H1 (cell line): ENCODE measurements at regions not wholly inside any gene's neighbourhood (a gene's known extent, or its start where the extent isn't known, plus 50 kb on each side); places are given as distances from the start of the nearest gene placed in this dataset.

Experiments
- CTCF ChIA-PET: fragments of 300-600 bp; sonication (Branson Sonifier 250); formaldehyde crosslinking; loops from one replicate; lab custom pipeline; 2021; ENCODE audit not compliant: partially characterized antibody; lab: Charles Lee
- POLR2A ChIA-PET: fragments of 300-600 bp; sonication (Branson Sonifier 250); formaldehyde crosslinking; loops from one replicate; lab custom pipeline; 2021; ENCODE audit warnings: inconsistent platforms; ENCODE audit not compliant: partially characterized antibody; lab: Charles Lee
- DNase-seq, 2 experiments: peaks; one replicate each; pipeline versions ENCODE4 v3.0.0 to v3.0.0-alpha.2; 2010 to 2022; ENCODE audit warnings: low spot score in 2 of 2, low read depth in 1 of 2, mixed read lengths in 1 of 2
- FAIRE-seq: peaks from 2 replicates; lab custom pipeline; 2011; peaks lifted over from hg19 to GRCh38; lab: Jason Lieb, UNC
- H2AFZ ChIP-seq: 2 replicates; pipeline ENCODE4 v1.8.1; 2012; ENCODE audit warnings: low read length, inconsistent platforms
- H2AK5ac ChIP-seq: 2 replicates; pipeline ENCODE4 v1.6.1; 2013; ENCODE audit warnings: low read depth, low read length
- H2BK120ac ChIP-seq: replicated peaks from 2 replicates; pipeline ENCODE3; 2013; ENCODE audit warnings: low read depth, low read length, inconsistent platforms
- H2BK12ac ChIP-seq: 2 replicates; pipeline ENCODE4 v1.6.1; 2013; ENCODE audit warnings: low read depth, low read length
- H2BK15ac ChIP-seq: 2 replicates; pipeline ENCODE4 v1.6.1; 2013; ENCODE audit warnings: low read length
- H2BK20ac ChIP-seq: 2 replicates; pipeline ENCODE4 v1.6.1; 2013; ENCODE audit warnings: low read length
- H2BK5ac ChIP-seq: 2 replicates; pipeline ENCODE4 v1.6.1; 2013; ENCODE audit warnings: low read depth, low read length
- H3K14ac ChIP-seq: 2 replicates; pipeline ENCODE4 v1.6.1; 2013; ENCODE audit warnings: inconsistent platforms; ENCODE audit not compliant: insufficient read length
- H3K18ac ChIP-seq: 2 replicates; pipeline ENCODE4 v1.6.1; 2013; ENCODE audit warnings: low read length; ENCODE audit errors: extremely low read depth
- H3K23ac ChIP-seq: 2 replicates; pipeline ENCODE4 v1.6.1; 2013; ENCODE audit warnings: inconsistent platforms; ENCODE audit not compliant: insufficient read length
- H3K23me2 ChIP-seq: 2 replicates; pipeline ENCODE4 v1.6.1; 2013; ENCODE audit warnings: low read depth, low read length
- H3K27ac ChIP-seq: 2 replicates; pipeline ENCODE4 v1.6.1; 2011; ENCODE audit warnings: low read depth, low read length, inconsistent platforms
- H3K27me3 ChIP-seq, 4 experiments: replicated peaks in 1 of 4; 1 replicate in 1 of 4; 2 replicates in 3 of 4; pipeline versions ENCODE4 v1.6.1 to v1.8.1; 2011 to 2013; ENCODE audit warnings: low read length in 3 of 4, mild to moderate bottlenecking in 3 of 4, inconsistent platforms in 2 of 4, mixed read lengths in 2 of 4, moderate library complexity in 1 of 4; ENCODE audit not compliant: control insufficient read depth in 3 of 4, insufficient read depth in 3 of 4; ENCODE audit errors: extremely low read depth in 1 of 4
- H3K36me3 ChIP-seq, 4 experiments: 2 replicates each; pipeline versions ENCODE4 v1.6.1 to v1.8.1; 2011 to 2013; ENCODE audit warnings: mild to moderate bottlenecking in 4 of 4, low read length in 3 of 4, moderate library complexity in 2 of 4, control low read depth in 1 of 4, inconsistent platforms in 1 of 4; ENCODE audit not compliant: insufficient read depth in 4 of 4, control insufficient read depth in 2 of 4
- H3K4ac ChIP-seq: replicated peaks from 2 replicates; pipeline ENCODE3; 2013; ENCODE audit warnings: low read length, low read depth, mixed read lengths, inconsistent platforms; ENCODE audit not compliant: insufficient read length
- H3K4me1 ChIP-seq, 4 experiments: replicated peaks in 1 of 4; 1 replicate in 1 of 4; 2 replicates in 3 of 4; pipeline versions ENCODE4 v1.6.1 to v1.8.1; 2011 to 2013; ENCODE audit warnings: low read length in 3 of 4, inconsistent platforms in 2 of 4, mixed read lengths in 1 of 4; ENCODE audit not compliant: insufficient read depth in 4 of 4, control insufficient read depth in 3 of 4
- H3K4me2 ChIP-seq, 2 experiments: 2 replicates each; pipeline versions ENCODE4 v1.6.1 to v1.8.1; 2011 to 2013; ENCODE audit warnings: low read depth in 2 of 2, low read length in 2 of 2, control low read depth in 1 of 2, inconsistent platforms in 1 of 2, mild to moderate bottlenecking in 1 of 2; ENCODE audit not compliant: insufficient read depth in 1 of 2
- H3K4me3 ChIP-seq, 4 experiments: fragments of 200-600, 300-600 bp in 1 of 4; sonication (generic), shearing (Covaris generic), sonication (Bioruptor Twin) in 1 of 4; 2 replicates each; pipeline versions ENCODE4 v1.5.1 to v1.8.1; 2011 to 2016; ENCODE audit warnings: low read length in 4 of 4, low read depth in 3 of 4, control low read depth in 2 of 4, inconsistent platforms in 2 of 4, mild to moderate bottlenecking in 2 of 4, mixed read lengths in 1 of 4, moderate library complexity in 1 of 4; ENCODE audit not compliant: insufficient read depth in 2 of 4; ENCODE audit errors: extremely low read depth in 1 of 4
- H3K56ac ChIP-seq: replicated peaks from 2 replicates; pipeline ENCODE3; 2013; ENCODE audit warnings: low read depth, mild to moderate bottlenecking, mixed read lengths, low read length, inconsistent platforms; ENCODE audit not compliant: insufficient read length
- H3K79me1 ChIP-seq: 2 replicates; pipeline ENCODE4 v1.6.1; 2013; ENCODE audit warnings: low read depth, low read length, control low read depth
- H3K79me2 ChIP-seq, 2 experiments: 2 replicates each; pipeline versions ENCODE4 v1.6.1 to v1.8.1; 2012 to 2013; ENCODE audit warnings: low read length in 2 of 2, mild to moderate bottlenecking in 2 of 2, inconsistent platforms in 1 of 2; ENCODE audit not compliant: insufficient read depth in 2 of 2, control insufficient read depth in 1 of 2
- H3K9ac ChIP-seq, 4 experiments: replicated peaks in 1 of 4; 1 replicate in 1 of 4; 2 replicates in 3 of 4; pipeline versions ENCODE4 v1.6.1 to v1.8.1; 2011 to 2013; ENCODE audit warnings: low read depth in 3 of 4, low read length in 3 of 4, control low read depth in 2 of 4, mild to moderate bottlenecking in 2 of 4, moderate library complexity in 2 of 4, inconsistent platforms in 1 of 4; ENCODE audit errors: extremely low read depth in 1 of 4
- H3K9me3 ChIP-seq, 2 experiments: 2 replicates each; pipeline versions ENCODE4 v1.6.1 to v1.8.1; 2012 to 2013; ENCODE audit warnings: mild to moderate bottlenecking in 2 of 2, moderate library complexity in 2 of 2, control low read depth in 1 of 2, inconsistent platforms in 1 of 2, low read depth in 1 of 2, low read length in 1 of 2, mixed read lengths in 1 of 2; ENCODE audit not compliant: insufficient read depth in 2 of 2
- H4K20me1 ChIP-seq, 2 experiments: replicated peaks in 1 of 2; 2 replicates each; pipeline versions ENCODE3 to v1.8.1; 2011 to 2013; ENCODE audit warnings: inconsistent platforms in 2 of 2, low read length in 2 of 2, mild to moderate bottlenecking in 1 of 2; ENCODE audit not compliant: insufficient read depth in 2 of 2, control insufficient read depth in 1 of 2
- H4K5ac ChIP-seq: 2 replicates; pipeline ENCODE4 v1.6.1; 2013; ENCODE audit warnings: low read length, low read depth, mixed read lengths, inconsistent platforms; ENCODE audit not compliant: insufficient read length
- H4K8ac ChIP-seq: 2 replicates; pipeline ENCODE4 v1.8.0; 2013; ENCODE audit warnings: mild to moderate bottlenecking, moderate library complexity, low read length, inconsistent platforms; ENCODE audit not compliant: insufficient read depth; ENCODE audit errors: extremely low read depth
- H4K91ac ChIP-seq: replicated peaks from 2 replicates; pipeline ENCODE3; 2013; ENCODE audit warnings: low read length, mixed read lengths, inconsistent platforms; ENCODE audit not compliant: insufficient read length
- BACH1 ChIP-seq: IDR thresholded peaks from 2 replicates; pipeline ENCODE4 v1.6.1; 2012; ENCODE audit warnings: low read length, improper control_type of control experiment
- CBX8 ChIP-seq: fragments of 300-800, 300-1000 bp; sonication (generic); IDR thresholded peaks from 2 replicates; pipeline ENCODE4 v1.7.1; 2016; ENCODE audit warnings: low read depth, low read length, borderline replicate concordance
- CTBP2 ChIP-seq: IDR thresholded peaks from 2 replicates; pipeline ENCODE4 v1.7.0; 2011; ENCODE audit warnings: borderline replicate concordance, mild to moderate bottlenecking, moderate library complexity, mixed read lengths, low read length; ENCODE audit not compliant: insufficient read depth, insufficient read length
- EP300 ChIP-seq, 2 experiments: IDR thresholded peaks; 1 replicate in 1 of 2; 2 replicates in 1 of 2; pipeline ENCODE4 v1.6.1; 2011 to 2012; ENCODE audit warnings: low read depth in 2 of 2, low read length in 2 of 2, mild to moderate bottlenecking in 2 of 2, borderline replicate concordance in 1 of 2, inconsistent platforms in 1 of 2, moderate library complexity in 1 of 2
- EZH2 ChIP-seq: fragments of 200-600 bp; sonication (generic); IDR thresholded peaks from 2 replicates; pipeline ENCODE4 v1.7.1; 2012; ENCODE audit warnings: low read depth, mild to moderate bottlenecking, moderate library complexity, low read length, inconsistent platforms; ENCODE audit not compliant: severe bottlenecking
- HDAC6 ChIP-seq: IDR thresholded peaks from one replicate; pipeline ENCODE4 v1.7.1; 2012; ENCODE audit warnings: low read depth, mild to moderate bottlenecking, inconsistent platforms, low read length, moderate library complexity
- JUND ChIP-seq: IDR thresholded peaks from 2 replicates; pipeline ENCODE4 v1.6.1; 2011; ENCODE audit warnings: mild to moderate bottlenecking, improper control_type of control experiment, low read length
- POLR2AphosphoS5 ChIP-seq: IDR thresholded peaks from 2 replicates; pipeline ENCODE4 v1.6.1; 2011; ENCODE audit warnings: low read depth, low read length
- RFX5 ChIP-seq: IDR thresholded peaks from 2 replicates; pipeline ENCODE4 v1.6.1; 2011; ENCODE audit warnings: low read depth, low read length, improper control_type of control experiment, borderline replicate concordance
- RXRA ChIP-seq: IDR thresholded peaks from 2 replicates; pipeline ENCODE4 v1.6.1; 2011; ENCODE audit warnings: low read depth, mild to moderate bottlenecking, low read length, moderate library complexity; ENCODE audit not compliant: insufficient read depth
- SIN3A ChIP-seq, 2 experiments: IDR thresholded peaks in 1 of 2; conservative IDR thresholded peaks in 1 of 2; 2 replicates each; pipeline ENCODE4 v1.6.1; 2011 to 2012; ENCODE audit warnings: low read length in 2 of 2, improper control_type of control experiment in 1 of 2, low read depth in 1 of 2, mild to moderate bottlenecking in 1 of 2
- SP1 ChIP-seq: IDR thresholded peaks from 2 replicates; pipeline ENCODE4 v1.6.1; 2011; ENCODE audit warnings: low read depth, low read length
- SP4 ChIP-seq: IDR thresholded peaks from 2 replicates; pipeline ENCODE4 v1.6.1; 2012; ENCODE audit warnings: low read length, inconsistent platforms
- SUZ12 ChIP-seq: fragments of 200-600 bp; sonication (generic); IDR thresholded peaks from 2 replicates; pipeline ENCODE4 v1.6.1; 2012; ENCODE audit warnings: mild to moderate bottlenecking, inconsistent platforms, low read length, moderate library complexity, mixed read lengths
- TAF7 ChIP-seq: optimal IDR thresholded peaks from 2 replicates; pipeline ENCODE3; 2011; ENCODE audit warnings: low read depth, mild to moderate bottlenecking, inconsistent platforms, low read length, moderate library complexity, borderline replicate concordance
- WGBS, 2 experiments: shearing (Covaris generic) in 1 of 2; methylation state at CpG; one replicate each; pipeline versions ENCODE4 v1.1.6 to v1.1.7; 2013 to 2015; ENCODE audit warnings: low lambda C conversion rate in 2 of 2, mixed read lengths in 2 of 2, inconsistent platforms in 1 of 2, low coverage in 1 of 2, missing lambda C conversion rate in 1 of 2; ENCODE audit not compliant: insufficient replicate concordance in 2 of 2, insufficient coverage in 1 of 2, insufficient read length in 1 of 2; ENCODE audit errors: extremely low coverage in 1 of 2, missing lambda C conversion rate in 1 of 2; 5-methylcytosine and 5-hydroxymethylcytosine counted together

DNA sequence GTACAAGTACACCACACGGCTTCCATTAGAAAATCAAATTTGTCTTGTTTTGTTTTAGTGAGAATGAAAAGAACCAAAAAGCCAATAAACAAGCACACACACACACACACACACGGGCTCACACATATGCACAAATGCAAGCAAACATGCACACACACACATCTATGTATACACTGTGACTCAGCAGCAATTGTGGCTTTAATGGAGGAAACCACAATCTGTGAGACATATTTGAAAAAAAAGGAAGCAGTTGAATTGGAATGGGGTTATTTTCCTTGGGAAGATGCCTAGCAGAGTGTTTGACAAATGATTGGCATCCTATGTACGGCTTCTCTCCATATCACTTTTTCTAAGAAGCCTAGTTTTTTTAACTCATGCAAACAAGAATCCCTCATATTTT lies 201.1 kb upstream of the ARRDC4 start:
- H3K4ac ChIP-seq, result no peak overlapping the region
- no peaks in the 10 kb centered on the region for H3K4me1 ChIP-seq
- H2BK5ac ChIP-seq, result no peak overlapping the region
- no peak overlapping the region for H2BK120ac ChIP-seq
- H2AFZ ChIP-seq, result no peak overlapping the region
- H3K27me3 ChIP-seq, result no peaks in the 10 kb centered on the region
- no peaks in the 10 kb centered on the region for H3K79me2 ChIP-seq
- no peaks in the 10 kb centered on the region for H3K36me3 ChIP-seq
- 93% methylated on average over 3 of the region's 3 CpGs; no CpG with 5 or more reads in 1 of the 2 experiments for WGBS, 2 experiments
- H3K4me3 ChIP-seq, result no peak overlapping the region
- FAIRE-seq (no peak), DNase-seq (no peak)
- H3K4me2 ChIP-seq, result no peak overlapping the region
- H4K20me1 ChIP-seq, result no peaks in the 10 kb centered on the region
- H3K56ac ChIP-seq, result no peak overlapping the region
- H3K23me2 ChIP-seq, result no peaks in the 10 kb centered on the region
- no peak overlapping the region for H3K27ac ChIP-seq
- no peak overlapping the region for H2BK20ac ChIP-seq
- H3K79me1 ChIP-seq, result no peaks in the 10 kb centered on the region
- no peak overlapping the region for H4K91ac ChIP-seq
- H3K14ac ChIP-seq, result no peak overlapping the region
- H4K8ac ChIP-seq, result no peak overlapping the region
- ChIA-PET POLR2A (no interaction called here), CTCF (interaction anchor here (1.4 kb wide), 1 partner anchor 419 kb away, joined by 5 read pairs; no protein-coding TSS in a partner anchor)
- H2BK15ac ChIP-seq, result no peak overlapping the region
- no peaks in the 10 kb centered on the region for H3K9me3 ChIP-seq
- H3K23ac ChIP-seq, result no peak overlapping the region
- no peak overlapping the region for H3K9ac ChIP-seq
- H2AK5ac ChIP-seq, result no peak overlapping the region
- H2BK12ac ChIP-seq, result no peak overlapping the region
- H3K18ac ChIP-seq, result no peak overlapping the region
- no peak overlapping the region for H4K5ac ChIP-seq
- TF ChIP-seq RFX5 (no peak), CTBP2 (no peak), SP4 (no peak), EP300 (IDR thresholded peaks at IDR 0.05; ENCODE audit: borderline replicate concordance in 1 of 2, low read depth in 2 of 2, low read length in 2 of 2) (no peak), HDAC6 (no peak), CBX8 (no peak), SP1 (no peak), RXRA (no peak), POLR2AphosphoS5 (no peak), TAF7 (no peak), BACH1 (no peak), SIN3A (conservative IDR thresholded peaks at IDR 0.05 in 1 of 2, IDR thresholded peaks at IDR 0.05 in 1 of 2; ENCODE audit: low read depth in 1 of 2, low read length in 2 of 2) (no peak), JUND (no peak), EZH2 (no peak), SUZ12 (no peak)
